T-cell (primary cell): ENCODE measurements at regions not wholly inside any gene's neighbourhood (a gene's known extent, or its start where the extent isn't known, plus 50 kb on each side); places are given as distances from the start of the nearest gene placed in this dataset.
"Not testable (repeated sequence)": the region's sequence is repeated elsewhere in the genome, so short reads cannot be mapped to it uniquely, and the experiment has no call there.

Source experiments
- ATAC-seq, 4 experiments: fragments of 200-7000 bp in 3 of 4; fragments of 150-1000 bp in 1 of 4; cut with Tn5 transposase; replicated peaks in 1 of 4; 1 replicate in 3 of 4; 2 replicates in 1 of 4; pipeline ENCODE4 v1.10.0; 2021; ENCODE audit warnings: moderate library complexity in 3 of 4, mild to moderate bottlenecking in 2 of 4, moderate number of reproducible peaks in 1 of 4
- CTCF ChIA-PET, 2 donors: fragments of 300-600 bp; sonication (Branson Sonifier 250); formaldehyde crosslinking; loops; one replicate each; lab custom pipeline; 2022; ENCODE audit warnings: antibody characterized with exemption in 2 of 2; lab: Charles Lee
- POLR2A ChIA-PET, 2 donors: fragments of 300-600 bp; sonication (Branson Sonifier 250); formaldehyde crosslinking; loops; one replicate each; lab custom pipeline; 2022; ENCODE audit warnings: antibody characterized with exemption in 2 of 2; lab: Charles Lee
- DNase-seq, 35 experiments: peaks; one replicate each; pipeline versions ENCODE4 v3.0.0 to v3.0.0-alpha.2; 2013 to 2023
- H3K27ac ChIP-seq: one replicate; pipeline ENCODE4 v1.5.1; 2013; ENCODE audit warnings: low read length
- H3K27me3 ChIP-seq, 2 experiments: replicated peaks in 1 of 2; 1 replicate in 1 of 2; 2 replicates in 1 of 2; pipeline versions ENCODE4 v1.6.1 to v1.7.0; 2013; ENCODE audit warnings: low read length in 1 of 2, mixed read lengths in 1 of 2; ENCODE audit not compliant: control insufficient read depth in 2 of 2, insufficient read depth in 2 of 2; ENCODE audit errors: extremely low read depth in 1 of 2
- H3K36me3 ChIP-seq, 2 donors: 1 replicate in 1 of 2; 2 replicates in 1 of 2; pipeline versions ENCODE4 v1.6.1 to v1.7.0; 2013; ENCODE audit warnings: low read length in 1 of 2; ENCODE audit not compliant: control insufficient read depth in 2 of 2, insufficient read depth in 1 of 2; ENCODE audit errors: extremely low read depth in 1 of 2
- H3K4me1 ChIP-seq, 2 experiments: 1 replicate in 1 of 2; 2 replicates in 1 of 2; pipeline versions ENCODE4 v1.6.1 to v1.7.0; 2013; ENCODE audit warnings: low read length in 2 of 2, mixed read lengths in 1 of 2; ENCODE audit not compliant: insufficient read depth in 2 of 2, control insufficient read depth in 1 of 2; ENCODE audit errors: extremely low read depth in 1 of 2
- H3K4me3 ChIP-seq, 2 donors: 1 replicate in 1 of 2; 2 replicates in 1 of 2; pipeline versions ENCODE4 v1.5.1 to v1.7.0; 2013; ENCODE audit warnings: mild to moderate bottlenecking in 2 of 2, low read length in 1 of 2, moderate library complexity in 1 of 2; ENCODE audit not compliant: control insufficient read depth in 1 of 2; ENCODE audit errors: extremely low read depth in 1 of 2
- H3K9me3 ChIP-seq: 2 replicates; pipeline ENCODE4 v1.7.0; 2013
- H3K27ac Mint-ChIP-seq, 2 donors: one replicate each; pipeline ENCODE4 v1.8.0; 2020 to 2021; ENCODE audit warnings: mild to moderate bottlenecking in 2 of 2, mixed read lengths in 2 of 2
- H3K27me3 Mint-ChIP-seq, 2 donors: one replicate each; pipeline ENCODE4 v1.8.0; 2021 to 2022; ENCODE audit warnings: mixed read lengths in 2 of 2
- H3K36me3 Mint-ChIP-seq: one replicate; pipeline ENCODE4 v1.8.0; 2021; ENCODE audit warnings: mixed read lengths
- H3K4me1 Mint-ChIP-seq, 3 donors: one replicate each; pipeline ENCODE4 v1.8.0; 2020 to 2022; ENCODE audit warnings: mixed read lengths in 3 of 3, mild to moderate bottlenecking in 1 of 3
- H3K4me3 Mint-ChIP-seq, 3 donors: one replicate each; pipeline ENCODE4 v1.8.0; 2020 to 2022; ENCODE audit warnings: mild to moderate bottlenecking in 3 of 3, mixed read lengths in 3 of 3, moderate library complexity in 3 of 3
- H3K9me3 Mint-ChIP-seq, 3 donors: one replicate each; pipeline ENCODE4 v1.8.0; 2020 to 2022; ENCODE audit warnings: mixed read lengths in 3 of 3
- WGBS: methylation state at CpG from one replicate; pipeline ENCODE4 v1.1.5; 2013; ENCODE audit warnings: missing lambda C conversion rate; ENCODE audit not compliant: insufficient coverage; 5-methylcytosine and 5-hydroxymethylcytosine counted together

DNA sequence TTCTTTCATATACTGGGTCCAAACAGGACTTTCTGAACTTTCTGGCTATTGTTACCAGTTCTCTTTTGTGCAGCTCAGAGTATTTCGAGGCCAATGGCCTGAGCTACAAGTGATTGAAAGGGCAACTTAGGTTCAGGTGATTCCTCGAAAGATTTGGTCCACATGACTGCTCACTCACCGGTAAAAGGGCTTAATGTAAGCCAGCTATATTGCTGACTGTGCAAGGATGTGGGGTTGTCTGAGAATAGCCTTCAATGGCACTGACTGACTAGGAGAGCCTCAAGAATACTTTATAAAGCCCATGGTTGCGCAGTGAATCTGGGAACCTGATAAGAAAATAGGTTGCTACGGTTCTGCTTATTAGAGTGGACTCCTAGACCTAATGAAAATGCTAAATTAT lies 269.0 kb downstream of the SEC16B start:
- H3K4me1 Mint-ChIP-seq = no peaks in the 10 kb centered on the region
- ATAC-seq (no peak), DNase-seq (no peak)
- H3K27me3 Mint-ChIP-seq = no peaks in the 10 kb centered on the region
- H3K27me3 ChIP-seq = no peaks in the 10 kb centered on the region
- no peaks in the 10 kb centered on the region for H3K36me3 ChIP-seq
- 20% methylated on average over 1 of the region's 5 CpGs for WGBS
- ChIA-PET CTCF (no interaction called here), POLR2A (no interaction called here)
- peaks cover 0 to 17% (median 3%) of the 10 kb centered on the region in 3 donors for H3K9me3 Mint-ChIP-seq
- H3K4me1 ChIP-seq = no peaks in the 10 kb centered on the region
- H3K27ac ChIP-seq = no peak overlapping the region
- no peaks in the 10 kb centered on the region for H3K9me3 ChIP-seq
- no peak overlapping the region for H3K4me3 ChIP-seq
- no peaks in the 10 kb centered on the region for H3K36me3 Mint-ChIP-seq
- no peak overlapping the region for H3K4me3 Mint-ChIP-seq
- no peak overlapping the region for H3K27ac Mint-ChIP-seq

DNA sequence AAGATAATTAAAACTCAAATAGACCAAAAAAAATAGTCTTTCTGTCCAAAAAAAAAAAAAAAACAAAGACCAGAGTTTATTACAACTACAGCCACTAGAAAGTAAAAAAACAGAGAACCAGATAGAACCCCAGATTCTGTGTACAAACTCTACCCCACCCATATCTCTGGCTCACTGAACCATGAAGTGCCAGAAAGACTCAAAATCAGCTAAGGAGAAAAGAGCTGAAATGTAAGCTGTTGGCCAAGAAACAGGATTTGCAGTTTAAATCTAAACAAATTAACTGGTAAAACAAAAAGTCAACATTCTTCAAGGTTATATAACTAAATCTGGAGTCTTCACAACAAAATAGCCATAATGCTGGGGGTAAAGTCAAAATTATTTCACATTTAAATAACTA lies 278.9 kb downstream of the SEC16B start:
- ChIA-PET CTCF (no interaction called here), POLR2A (no interaction called here)
- no peak overlapping the region for H3K4me3 Mint-ChIP-seq
- no peaks in the 10 kb centered on the region for H3K36me3 Mint-ChIP-seq
- H3K27me3 Mint-ChIP-seq = no peaks in the 10 kb centered on the region
- ATAC-seq (no peak), DNase-seq (no peak)
- H3K9me3 ChIP-seq = no peaks in the 10 kb centered on the region
- no peaks in the 10 kb centered on the region for H3K4me1 Mint-ChIP-seq
- H3K27ac Mint-ChIP-seq = no peak overlapping the region
- no peaks in the 10 kb centered on the region for H3K27me3 ChIP-seq
- peaks cover 20 to 33% (median 30%) of the 10 kb centered on the region in 3 donors for H3K9me3 Mint-ChIP-seq
- H3K36me3 ChIP-seq = no peaks in the 10 kb centered on the region
- H3K4me1 ChIP-seq = no peaks in the 10 kb centered on the region
- H3K27ac ChIP-seq = no peak overlapping the region
- no peak overlapping the region for H3K4me3 ChIP-seq

DNA sequence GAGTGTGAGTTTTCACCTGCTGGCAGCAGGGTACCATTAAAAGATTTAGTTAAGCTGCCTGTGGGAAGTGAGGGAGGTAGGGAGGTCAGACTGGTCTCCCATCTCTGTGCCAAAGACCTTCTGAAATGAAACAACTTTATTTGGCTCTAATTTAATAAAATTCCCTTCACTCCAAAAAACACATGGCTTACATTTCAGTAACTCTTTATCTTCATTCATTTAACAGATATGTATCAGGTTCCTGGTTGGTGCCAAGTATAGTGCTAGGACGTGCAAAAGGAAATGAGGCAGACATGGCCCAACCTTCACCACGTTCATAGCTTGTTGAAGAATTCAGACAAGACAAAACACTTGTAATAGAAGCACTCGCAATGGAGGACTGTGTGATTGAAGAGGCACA lies 282.3 kb downstream of the SEC16B start:
- no peaks in the 10 kb centered on the region for H3K9me3 ChIP-seq
- Mint-ChIP-seq H3K4me3 (no peak overlapping the region), H3K27ac (no peak overlapping the region), H3K27me3 (no peaks in the 10 kb centered on the region), H3K4me1 (no peaks in the 10 kb centered on the region), H3K9me3 (peaks cover 20 to 29% (median 22%) of the 10 kb centered on the region in 3 donors), H3K36me3 (no peaks in the 10 kb centered on the region)
- ATAC-seq (no peak), DNase-seq (no peak)
- POLR2A ChIA-PET = no interaction called here
- no peaks in the 10 kb centered on the region for H3K36me3 ChIP-seq
- no peak overlapping the region for H3K27ac ChIP-seq
- 50% methylated on average over 2 of the region's 3 CpGs for WGBS
- H3K4me1 ChIP-seq = no peaks in the 10 kb centered on the region
- CTCF ChIA-PET = no interaction called here
- no peak overlapping the region for H3K4me3 ChIP-seq
- H3K27me3 ChIP-seq = no peaks in the 10 kb centered on the region

DNA sequence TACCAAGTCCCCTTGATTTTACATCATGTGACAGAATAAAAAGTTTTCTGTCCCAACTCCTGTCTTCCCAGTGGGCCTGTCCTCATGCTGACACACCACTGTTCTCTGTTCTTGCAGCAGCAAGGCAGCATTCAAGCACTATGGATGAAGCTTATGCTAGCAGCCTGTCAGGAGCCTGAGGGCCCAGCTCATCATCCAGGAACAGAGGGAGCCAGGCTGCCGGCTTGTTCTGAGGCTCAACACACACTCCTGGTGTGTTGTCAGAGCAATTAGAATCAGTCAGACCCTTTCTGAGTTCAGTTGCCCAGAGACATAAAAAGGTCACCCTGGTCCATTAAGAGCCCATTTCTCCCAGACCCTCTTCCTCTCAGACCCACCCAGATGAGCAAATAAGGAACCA lies 282.9 kb downstream of the SEC16B start:
- H3K27me3 Mint-ChIP-seq = no peaks in the 10 kb centered on the region
- Histone ChIP-seq H3K27ac (no peak overlapping the region), H3K4me3 (no peak overlapping the region), H3K4me1 (no peaks in the 10 kb centered on the region), H3K27me3 (no peaks in the 10 kb centered on the region), H3K36me3 (no peaks in the 10 kb centered on the region), H3K9me3 (no peaks in the 10 kb centered on the region)
- DNase-seq (no peak), ATAC-seq (no peak)
- WGBS = 20% methylated on average over 1 of the region's 1 CpG
- ChIA-PET CTCF (no interaction called here), POLR2A (no interaction called here)
- H3K4me3 Mint-ChIP-seq = no peak overlapping the region
- no peaks in the 10 kb centered on the region for H3K36me3 Mint-ChIP-seq
- peaks cover 17 to 26% (median 24%) of the 10 kb centered on the region in 3 donors for H3K9me3 Mint-ChIP-seq
- no peak overlapping the region for H3K27ac Mint-ChIP-seq
- H3K4me1 Mint-ChIP-seq = no peaks in the 10 kb centered on the region

DNA sequence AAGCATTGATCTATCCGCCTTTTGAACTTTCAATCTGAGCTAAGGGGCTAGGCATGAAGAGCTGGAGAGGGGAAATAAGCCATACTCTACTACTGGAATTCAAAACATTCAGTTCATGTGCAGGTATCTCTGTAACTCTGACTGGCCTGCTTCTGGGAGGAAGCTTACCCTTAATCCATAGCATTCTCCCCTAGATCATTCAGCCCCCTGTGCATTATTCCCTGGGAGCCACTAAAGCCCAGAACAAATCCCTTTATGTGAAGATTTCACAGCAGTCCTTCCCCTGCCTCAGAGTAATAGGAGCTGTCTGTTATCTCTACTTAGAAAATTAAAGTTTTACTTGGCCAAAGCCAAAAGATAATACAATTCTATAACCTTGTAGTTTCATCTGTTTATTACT lies 300.7 kb downstream of the SEC16B start:
- Histone ChIP-seq H3K4me3 (no peak overlapping the region), H3K9me3 (no peaks in the 10 kb centered on the region), H3K36me3 (no peaks in the 10 kb centered on the region), H3K27me3 (no peaks in the 10 kb centered on the region), H3K4me1 (no peaks in the 10 kb centered on the region), H3K27ac (no peak overlapping the region)
- H3K4me3 Mint-ChIP-seq = no peak overlapping the region
- POLR2A ChIA-PET = no interaction called here
- DNase-seq = no peak
- H3K36me3 Mint-ChIP-seq = no peaks in the 10 kb centered on the region
- H3K9me3 Mint-ChIP-seq = peaks cover 0 to 18% (median 9%) of the 10 kb centered on the region in 3 donors
- no peaks in the 10 kb centered on the region for H3K27me3 Mint-ChIP-seq
- no peak for ATAC-seq
- no CpG with 5 or more reads among the region's 1 CpG for WGBS
- no peaks in the 10 kb centered on the region for H3K4me1 Mint-ChIP-seq
- CTCF ChIA-PET = no interaction called here
- H3K27ac Mint-ChIP-seq = no peak overlapping the region

DNA sequence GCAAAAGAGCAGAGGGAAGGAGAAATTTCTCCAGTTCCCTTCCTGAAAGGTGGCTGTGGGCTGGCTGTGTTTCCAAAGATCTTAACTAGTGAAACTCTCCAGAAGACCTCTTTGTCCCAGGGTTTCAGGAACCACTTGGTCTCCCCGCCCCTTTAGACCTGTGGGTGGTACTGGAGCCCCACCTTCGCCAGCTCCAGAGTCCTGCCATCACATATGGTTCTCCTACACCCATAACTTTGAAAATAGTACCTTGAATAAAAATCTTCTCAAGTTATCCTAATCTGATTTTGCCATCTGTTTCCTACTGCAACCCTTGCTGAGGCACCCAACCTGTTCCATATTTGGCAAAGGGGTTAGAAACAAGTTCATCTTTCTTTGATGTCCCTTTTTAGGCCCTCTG lies 303.9 kb downstream of the SEC16B start:
- ATAC-seq (no peak), DNase-seq (no peak)
- Mint-ChIP-seq H3K27me3 (no peaks in the 10 kb centered on the region), H3K27ac (no peak overlapping the region), H3K4me3 (no peak overlapping the region), H3K9me3 (peaks cover 9 to 17% (median 9%) of the 10 kb centered on the region in 3 donors), H3K4me1 (no peaks in the 10 kb centered on the region), H3K36me3 (no peaks in the 10 kb centered on the region)
- Histone ChIP-seq H3K4me1 (no peaks in the 10 kb centered on the region), H3K9me3 (no peaks in the 10 kb centered on the region), H3K27ac (no peak overlapping the region), H3K36me3 (no peaks in the 10 kb centered on the region), H3K4me3 (no peak overlapping the region), H3K27me3 (no peaks in the 10 kb centered on the region)
- ChIA-PET POLR2A (no interaction called here), CTCF (no interaction called here)
- 34% methylated on average over 2 of the region's 2 CpGs for WGBS

DNA sequence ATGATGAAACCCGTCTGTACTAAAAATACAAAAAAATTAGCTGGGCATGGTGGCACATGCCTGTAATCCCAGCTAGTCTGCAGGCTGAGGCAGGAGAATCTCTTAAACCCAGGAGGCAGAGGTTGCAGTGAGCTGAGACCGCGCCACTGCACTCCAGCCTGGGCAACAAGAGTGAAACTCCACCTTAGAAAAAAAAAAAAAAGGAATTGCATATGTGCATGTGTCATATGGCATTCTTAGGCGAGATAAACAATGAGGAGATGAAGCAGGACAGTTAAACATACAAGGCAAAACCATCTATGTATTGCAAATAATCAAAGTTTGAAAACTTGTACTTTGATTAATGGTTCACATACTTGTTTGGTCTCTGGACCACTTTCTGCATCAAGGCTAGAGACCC lies 305.1 kb downstream of the SEC16B start:
- H3K4me3 Mint-ChIP-seq, ATAC-seq, H3K9me3 ChIP-seq, H3K4me1 Mint-ChIP-seq, H3K27ac ChIP-seq, H3K27me3 Mint-ChIP-seq, CTCF ChIA-PET, H3K4me1 ChIP-seq, H3K27me3 ChIP-seq, DNase-seq, H3K4me3 ChIP-seq, H3K36me3 Mint-ChIP-seq, H3K27ac Mint-ChIP-seq, H3K36me3 ChIP-seq, POLR2A ChIA-PET: not testable (repeated sequence)
- WGBS = 80% methylated on average over 1 of the region's 4 CpGs
- H3K9me3 Mint-ChIP-seq = peaks cover 4 to 17% (median 14%) of the 10 kb centered on the region in 3 donors
